Heart right ventricle (tissue), 16 donors: ENCODE measurements at regions not wholly inside any gene's neighbourhood (a gene's known extent, or its start where the extent isn't known, plus 50 kb on each side); places are given as distances from the start of the nearest gene placed in this dataset.

Source experiments
- ATAC-seq, 8 donors: fragments of 200-7000 bp; cut with Tn5 transposase; one replicate each; pipeline ENCODE4 v1.9.1; 2020; ENCODE audit warnings: mild to moderate bottlenecking in 8 of 8, moderate library complexity in 8 of 8, moderate number of reproducible peaks in 1 of 8
- DNase-seq, 2 donors: peaks; one replicate each; pipeline ENCODE4 v3.0.0-alpha.2; 2020
- H3K27ac ChIP-seq, 10 donors: fragments of 200-600 bp; sonication (generic) in 2 of 10; one replicate each; pipeline versions ENCODE4 v1.5.0 to v1.8.0; 2020 to 2022; ENCODE audit warnings: mild to moderate bottlenecking in 3 of 10
- H3K27me3 ChIP-seq, 7 donors: fragments of 200-600 bp; one replicate each; pipeline ENCODE4 v1.8.0; 2021 to 2022; ENCODE audit warnings: mild to moderate bottlenecking in 2 of 7
- H3K36me3 ChIP-seq, 9 donors: fragments of 200-600 bp; sonication (generic) in 1 of 9; one replicate each; pipeline versions ENCODE4 v1.5.0 to v1.8.0; 2020 to 2022; ENCODE audit warnings: mild to moderate bottlenecking in 2 of 9
- H3K4me1 ChIP-seq, 9 donors: fragments of 200-600 bp; sonication (generic) in 1 of 9; one replicate each; pipeline versions ENCODE4 v1.5.0 to v1.8.0; 2020 to 2022; ENCODE audit warnings: mild to moderate bottlenecking in 4 of 9
- H3K4me3 ChIP-seq, 10 donors: fragments of 200-600 bp; sonication (generic) in 2 of 10; one replicate each; pipeline versions ENCODE4 v1.5.0 to v1.8.0; 2020 to 2022; ENCODE audit warnings: mild to moderate bottlenecking in 7 of 10, moderate library complexity in 2 of 10
- H3K9me3 ChIP-seq, 11 donors: fragments of 200-600 bp in 10 of 11; sonication (generic) in 2 of 11; one replicate each; pipeline versions ENCODE4 v1.5.0 to v1.8.0; 2013 to 2022; ENCODE audit warnings: mild to moderate bottlenecking in 2 of 11, control low read depth in 1 of 11, moderate library complexity in 1 of 11
- WGBS, 2 donors: extraction: QIAGEN DNeasy Blood & Tissue Kit; methylation state at CpG; one replicate each; pipeline ENCODE4 v1.1.7; 2013; ENCODE audit warnings: inconsistent platforms in 1 of 2; 5-methylcytosine and 5-hydroxymethylcytosine counted together
- intact Hi-C, 10 donors: fragments of 100-400 bp; cut with DNase I; formaldehyde crosslinking; loops; one replicate each; pipeline versions ENCODE4 v1.11.1 to v1.14.2; 2022
- TF ChIP-seq, protein P1 (sequence below), 9 donors: fragments of 200-600 bp; sonication (generic) in 2 of 9; IDR thresholded peaks; one replicate each; pipeline versions ENCODE4 v1.5.0 to v1.8.0; 2021 to 2022; ENCODE audit warnings: antibody characterized with exemption in 9 of 9, mild to moderate bottlenecking in 5 of 9, moderate library complexity in 1 of 9
- donor health status: Arrhythmogenic right ventricular cardiomyopathy.
- donor health status: ischemic (EF 13 %, LVEDD 7.1; RV severe dilation, severe dysfunction).
- donor health status: healthy with polysubstance abuse.
- donor health status: DM: no; HTN: yes; CAD: no.
- donor health status: DM: no; HTN: no; CAD: no.
- donor health status: ischemic (EF 25% LVEDD 6.9; RV normal size, moderate dysfunction).
- donor health status: ischemic (EF 25% LVEDD 5.7; RV mildly dilated, moderate dysfunction).
- donor health status: healthy.
- donor health status: DM: yes; HTN: yes; CAD: no.
- donor health status: Ischemic cardiomyopathy.
- donor health status: ischemic (EF 35%, LVEDD 5.7; RV mildly dilated, moderate dysfunction).
- donor health status: nonischemic (EF 11% LVEDD 7.7; RV severe dilation, severe dysfunction).
- donor health status: DM: yes; HTN: yes; CAD: no.
- donor health status: PGD.
- donor health status: ischemic (EF 29% LVEDD 5.4; RV normal size, mild dysfunction).
- donor health status: nonischemic (EF 23%, LVEDD 6.1; RV moderate dilation, normal function).

DNA sequence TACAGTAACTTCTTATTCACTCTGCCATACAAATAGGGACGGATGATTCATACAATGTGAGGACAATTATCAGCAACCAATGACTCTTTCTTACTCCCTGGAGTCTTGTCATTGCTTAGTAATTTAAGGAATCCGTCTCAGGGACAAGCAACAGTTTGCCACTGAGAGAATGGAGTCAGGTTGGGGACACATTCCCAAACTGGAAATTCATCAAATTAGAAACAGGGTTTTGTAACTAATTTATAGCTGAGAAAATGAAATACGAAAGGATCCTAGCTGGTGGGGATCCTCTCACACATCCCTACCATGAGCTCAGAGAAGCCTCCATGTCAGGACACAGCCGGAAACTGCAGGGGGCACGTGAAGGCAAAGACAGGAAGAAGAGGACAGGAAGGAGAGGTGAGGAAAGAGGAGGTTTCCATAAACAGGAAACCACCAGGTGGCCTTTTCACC, 50.4 kb upstream of the KDR start:
- intact Hi-C loops = loop anchor here in 2 of 10 donors (5.0 to 10.0 kb wide), 3 partner anchors 49 to 171 kb away; partner anchors contain the start of gene KDR (in 1 of the 2)
- TF ChIP-seq, protein P1, sequence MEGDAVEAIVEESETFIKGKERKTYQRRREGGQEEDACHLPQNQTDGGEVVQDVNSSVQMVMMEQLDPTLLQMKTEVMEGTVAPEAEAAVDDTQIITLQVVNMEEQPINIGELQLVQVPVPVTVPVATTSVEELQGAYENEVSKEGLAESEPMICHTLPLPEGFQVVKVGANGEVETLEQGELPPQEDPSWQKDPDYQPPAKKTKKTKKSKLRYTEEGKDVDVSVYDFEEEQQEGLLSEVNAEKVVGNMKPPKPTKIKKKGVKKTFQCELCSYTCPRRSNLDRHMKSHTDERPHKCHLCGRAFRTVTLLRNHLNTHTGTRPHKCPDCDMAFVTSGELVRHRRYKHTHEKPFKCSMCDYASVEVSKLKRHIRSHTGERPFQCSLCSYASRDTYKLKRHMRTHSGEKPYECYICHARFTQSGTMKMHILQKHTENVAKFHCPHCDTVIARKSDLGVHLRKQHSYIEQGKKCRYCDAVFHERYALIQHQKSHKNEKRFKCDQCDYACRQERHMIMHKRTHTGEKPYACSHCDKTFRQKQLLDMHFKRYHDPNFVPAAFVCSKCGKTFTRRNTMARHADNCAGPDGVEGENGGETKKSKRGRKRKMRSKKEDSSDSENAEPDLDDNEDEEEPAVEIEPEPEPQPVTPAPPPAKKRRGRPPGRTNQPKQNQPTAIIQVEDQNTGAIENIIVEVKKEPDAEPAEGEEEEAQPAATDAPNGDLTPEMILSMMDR (IDR thresholded peaks at IDR 0.05) = no peak
- H3K9me3 ChIP-seq = no peaks in the 10 kb centered on the region
- peak overlapping the region in 6 of 10 donors; percentile 44 to 84 (median 53) for H3K27ac ChIP-seq
- H3K27me3 ChIP-seq = no peaks in the 10 kb centered on the region
- no peak overlapping the region for H3K4me3 ChIP-seq
- no peaks in the 10 kb centered on the region for H3K36me3 ChIP-seq
- 34 to 48% methylated on average over 5 of the region's 5 CpGs for WGBS, 2 donors
- DNase-seq (no peak), ATAC-seq (peak in 1 of 8 donors; percentile 39)
- peaks cover 0 to 60% (median 16%) of the 10 kb centered on the region in 9 donors for H3K4me1 ChIP-seq

DNA sequence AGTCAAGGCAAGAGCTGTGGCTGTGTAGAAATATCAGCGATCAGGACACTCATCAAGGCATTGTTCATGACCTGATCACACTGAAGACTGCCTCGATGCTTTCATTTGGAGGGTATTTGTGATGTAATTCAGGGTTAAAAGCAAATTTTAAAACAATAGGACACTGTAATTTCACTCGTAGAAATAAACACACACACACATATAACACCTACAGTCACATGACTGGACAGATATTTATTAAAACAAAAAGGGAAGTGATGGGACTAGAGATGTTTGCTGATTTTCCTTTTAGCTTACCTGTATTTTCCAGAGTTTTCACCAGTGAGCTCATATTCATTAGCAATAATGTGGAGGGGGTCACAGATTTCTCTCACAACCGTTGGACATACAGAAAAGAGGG, 51.1 kb upstream of the KDR start:
- intact Hi-C loops = loop anchor here in 2 of 10 donors (5.0 to 10.0 kb wide), 3 partner anchors 49 to 172 kb away; partner anchors contain the start of gene KDR (in 1 of the 2)
- H3K36me3 ChIP-seq = no peaks in the 10 kb centered on the region
- no peaks in the 10 kb centered on the region for H3K9me3 ChIP-seq
- WGBS, 2 donors = 77 to 85% methylated on average over 4 of the region's 4 CpGs
- peaks cover 0 to 64% (median 20%) of the 10 kb centered on the region in 9 donors for H3K4me1 ChIP-seq
- H3K4me3 ChIP-seq = no peak overlapping the region
- no peaks in the 10 kb centered on the region for H3K27me3 ChIP-seq
- TF ChIP-seq, protein P1 (IDR thresholded peaks at IDR 0.05) = no peak
- H3K27ac ChIP-seq = peak overlapping the region in 5 of 10 donors; percentile 49 to 84 (median 74)
- ATAC-seq (no peak), DNase-seq (no peak)

DNA sequence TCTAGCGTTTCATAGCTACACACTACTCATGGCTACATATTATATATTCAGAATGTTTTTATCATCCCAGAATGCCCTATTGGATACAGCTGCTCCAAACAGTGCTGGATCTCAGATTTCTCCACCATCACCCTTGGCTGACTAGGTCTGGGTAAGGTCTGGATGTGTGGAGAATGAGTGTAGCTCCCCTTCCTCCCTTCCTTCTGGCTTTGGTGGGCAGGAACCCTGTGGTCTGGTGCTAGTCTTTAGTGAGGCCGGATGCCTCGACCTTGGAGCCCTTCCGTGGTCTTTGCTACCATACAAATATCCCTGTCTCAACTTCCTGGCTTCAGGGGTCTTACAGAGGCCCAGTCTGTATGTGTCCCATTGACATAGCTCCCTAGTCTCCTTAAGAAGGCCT, 52.1 kb upstream of the KDR start:
- ATAC-seq (peak in 1 of 8 donors; percentile 22), DNase-seq (no peak)
- Histone ChIP-seq H3K4me3 (no peak overlapping the region), H3K36me3 (no peaks in the 10 kb centered on the region), H3K27ac (peak overlapping the region; percentile 30 to 89 (median 72)), H3K27me3 (no peaks in the 10 kb centered on the region), H3K4me1 (peaks cover 0 to 66% (median 23%) of the 10 kb centered on the region in 9 donors), H3K9me3 (no peaks in the 10 kb centered on the region)
- intact Hi-C loops = loop anchor here in 2 of 10 donors (5.0 to 10.0 kb wide), 3 partner anchors 50 to 173 kb away; partner anchors contain the start of gene KDR (in 1 of the 2)
- TF ChIP-seq, protein P1 (IDR thresholded peaks at IDR 0.05) = no peak
- WGBS, 2 donors = 73% methylated on average over 4 of the region's 4 CpGs

DNA sequence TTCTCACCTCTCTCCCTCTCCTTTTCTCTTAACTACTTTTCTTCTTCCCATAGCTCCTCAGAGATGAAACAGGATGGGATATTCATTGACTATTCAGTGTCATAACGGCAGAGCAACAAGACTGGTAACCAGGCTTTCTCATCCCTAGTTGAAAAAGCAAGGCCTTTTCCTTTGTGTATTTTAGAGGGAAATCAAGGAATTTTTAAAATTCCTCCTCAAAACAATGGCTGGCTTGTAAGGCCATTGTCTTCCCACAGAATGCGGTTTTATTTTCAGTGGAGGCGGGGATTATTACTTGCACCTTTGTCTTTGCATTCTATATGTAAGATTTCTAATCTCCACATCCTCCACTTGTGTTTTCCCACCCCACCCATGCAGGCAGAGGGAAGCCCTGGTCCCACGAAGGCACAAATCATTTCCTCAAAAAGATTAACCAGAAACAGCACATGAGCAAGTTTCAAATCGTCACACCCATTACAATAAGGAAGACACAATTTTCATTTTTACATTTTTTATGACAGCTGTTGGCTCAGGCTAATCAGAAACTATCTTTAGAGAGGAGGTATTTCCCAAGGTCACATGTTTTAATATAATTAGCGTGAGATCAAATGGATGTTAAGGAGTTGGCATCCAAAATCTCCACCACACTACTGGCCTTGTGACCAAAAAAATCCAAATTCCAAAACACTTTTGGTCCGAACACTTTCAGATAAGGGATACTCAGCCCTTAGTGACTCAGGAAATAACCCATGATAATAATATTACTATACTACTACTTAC, 53.0 kb upstream of the KDR start:
- ATAC-seq = peak in 7 of 8 donors; percentile 34 to 81 (median 66)
- intact Hi-C loops = loop anchor here in 2 of 10 donors (5.0 to 10.0 kb wide), 3 partner anchors 51 to 174 kb away; partner anchors contain the start of gene KDR (in 1 of the 2)
- Histone ChIP-seq H3K36me3 (no peaks in the 10 kb centered on the region), H3K27ac (peak overlapping the region; percentile 30 to 89 (median 72)), H3K27me3 (no peaks in the 10 kb centered on the region), H3K4me1 (peaks cover 0 to 64% (median 18%) of the 10 kb centered on the region in 9 donors), H3K4me3 (no peak overlapping the region), H3K9me3 (no peaks in the 10 kb centered on the region)
- WGBS, 2 donors = 54 to 63% methylated on average over 7 of the region's 7 CpGs
- TF ChIP-seq, protein P1 (IDR thresholded peaks at IDR 0.05) = no peak
- DNase-seq = peak in 1 of 2 donors; percentile 37
